G401.6 (cell line): ENCODE measurements at regions not wholly inside any gene's neighbourhood (a gene's known extent, or its start where the extent isn't known, plus 50 kb on each side); places are given as distances from the start of the nearest gene placed in this dataset.

Experiments used
- FAIRE-seq: peaks from 2 replicates; lab custom pipeline; 2012; peaks lifted over from hg19 to GRCh38; lab: Jason Lieb, UNC

DNA sequence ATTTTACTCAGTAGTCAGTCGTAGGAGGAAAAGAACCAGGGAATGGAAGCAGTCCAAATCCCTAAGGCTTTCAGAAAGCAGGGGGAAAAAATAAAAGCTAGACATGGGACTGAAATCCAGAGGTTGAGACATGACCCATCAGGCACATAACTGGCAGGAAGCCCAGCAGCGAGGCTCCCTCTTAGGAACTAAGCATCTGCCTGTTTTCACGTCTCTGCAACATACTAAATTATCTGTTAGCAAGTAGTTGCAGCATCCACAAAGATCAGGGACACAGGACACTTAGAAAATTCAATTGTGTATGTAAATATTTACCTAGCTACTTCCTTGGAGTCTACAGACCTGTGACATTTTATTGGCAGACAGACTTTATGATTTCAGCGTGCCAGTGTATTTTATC is 118.0 kb upstream of the EDNRA start:
- no peak for FAIRE-seq

GRCh38 chr4:147363514-147363913 is 117.4 kb upstream of the EDNRA start:
- FAIRE-seq, result no peak

DNA sequence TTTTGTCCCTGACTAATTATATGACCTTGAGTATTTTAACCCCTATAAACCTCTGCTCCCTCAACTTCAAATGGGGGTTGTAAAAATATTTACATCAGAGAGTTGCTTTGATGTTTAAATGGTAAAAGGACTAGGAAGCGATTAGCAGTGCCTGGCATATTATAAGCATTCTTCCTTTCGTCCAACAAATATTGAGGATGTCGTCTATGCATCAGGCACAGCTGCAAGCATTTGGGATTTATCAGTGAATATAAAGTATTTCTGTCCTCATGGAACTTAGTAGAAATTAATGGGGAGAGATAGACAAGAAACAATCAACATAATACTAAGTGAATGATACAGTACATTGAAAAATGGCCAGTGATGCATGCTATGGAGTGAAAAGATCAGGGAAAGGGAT is 115.5 kb upstream of the EDNRA start:
- no peak for FAIRE-seq

- no peak for FAIRE-seq
These were observed 114.7 kb upstream of the EDNRA start for GRCh38 chr4:147366164-147366563.

GRCh38 chr4:147367891-147368290 is 113.0 kb upstream of the EDNRA start:
- FAIRE-seq, result no peak

GRCh38 chr4:147368948-147369347 is 111.9 kb upstream of the EDNRA start:
- no peak for FAIRE-seq

DNA sequence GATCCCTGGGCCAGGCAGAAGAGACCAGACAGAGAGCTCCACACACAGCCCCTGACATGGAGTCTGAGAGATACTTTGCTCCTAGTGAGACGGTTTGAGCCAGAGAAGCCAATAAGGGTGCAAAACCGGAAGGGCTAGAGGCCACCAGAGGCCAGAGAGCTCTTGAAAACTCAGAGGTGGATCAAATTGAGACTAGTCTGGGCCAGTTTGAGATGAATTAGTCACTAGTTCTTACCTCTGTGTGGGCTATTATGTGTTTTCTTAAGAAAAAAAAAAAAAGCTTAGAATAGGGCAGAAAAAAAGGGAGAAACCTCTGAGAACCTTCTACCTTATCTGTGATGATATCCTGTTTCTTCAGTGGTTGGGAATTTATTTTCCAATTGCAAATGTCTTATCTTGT is 110.4 kb upstream of the EDNRA start:
- no peak for FAIRE-seq

DNA sequence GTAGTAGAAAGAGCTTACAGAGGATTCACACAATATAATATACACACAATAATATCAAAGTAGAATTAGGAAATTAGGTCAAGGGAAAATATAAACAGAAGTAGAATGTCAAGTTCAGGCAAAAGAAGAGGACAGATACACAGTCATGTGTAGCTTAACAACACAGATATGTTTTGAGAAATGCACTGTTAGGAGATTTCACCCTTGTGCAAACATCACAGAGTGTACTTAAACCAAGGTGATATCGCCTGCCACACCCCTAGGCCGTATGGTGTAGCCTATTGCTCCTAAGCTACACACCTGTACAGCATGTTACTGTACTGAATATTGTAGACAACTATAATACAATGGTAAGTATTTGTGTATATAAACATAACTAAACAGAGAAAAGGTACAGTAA is 110.0 kb upstream of the EDNRA start:
- FAIRE-seq, result no peak

GRCh38 chr4:147371661-147372060 is 109.2 kb upstream of the EDNRA start:
- FAIRE-seq, result no peak

DNA sequence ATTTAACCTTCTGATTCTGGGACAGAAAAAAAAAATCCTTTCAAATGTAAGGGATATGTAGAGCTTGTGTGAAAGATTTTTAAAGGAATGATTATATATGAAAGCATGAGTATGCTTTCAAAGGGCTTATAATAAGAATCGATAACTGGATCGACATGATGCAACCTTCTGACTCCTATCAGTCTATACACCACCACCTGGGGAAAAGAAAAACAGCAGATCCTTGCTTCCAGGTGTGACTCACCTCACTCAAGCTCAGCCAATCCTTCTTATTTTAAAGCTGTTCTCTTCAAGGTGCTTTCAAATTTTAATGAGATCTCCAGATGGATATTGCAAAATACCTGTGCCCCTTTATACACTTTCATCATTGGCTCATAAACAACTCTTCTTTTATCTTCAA is 102.1 kb upstream of the EDNRA start:
- FAIRE-seq, result no peak

GRCh38 chr4:147381749-147382148 is 99.1 kb upstream of the EDNRA start:
- FAIRE-seq, result no peak

- no peak for FAIRE-seq
These were observed 92.9 kb upstream of the EDNRA start for GRCh38 chr4:147388018-147388417.

DNA sequence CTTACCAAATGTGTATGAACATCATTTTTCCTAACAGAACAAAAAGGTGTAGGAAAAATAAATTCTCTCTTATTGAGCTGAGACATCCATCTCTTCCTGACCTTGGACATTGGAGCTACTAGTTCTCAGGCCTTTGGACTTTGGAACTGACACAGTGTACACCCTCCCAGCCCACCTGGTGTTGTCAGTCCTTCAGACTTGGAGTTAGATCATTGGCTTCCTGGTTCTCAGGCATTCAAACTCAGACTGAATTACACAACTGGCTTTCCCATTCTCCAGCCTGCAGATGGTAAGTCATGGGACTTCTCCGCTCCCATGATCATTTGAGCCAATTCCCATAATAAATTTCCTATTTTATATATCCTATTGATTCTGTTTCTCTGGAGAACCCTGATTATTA is 84.8 kb upstream of the EDNRA start:
- FAIRE-seq, result no peak

GRCh38 chr4:147398556-147398955 is 82.3 kb upstream of the EDNRA start:
- no peak for FAIRE-seq

DNA sequence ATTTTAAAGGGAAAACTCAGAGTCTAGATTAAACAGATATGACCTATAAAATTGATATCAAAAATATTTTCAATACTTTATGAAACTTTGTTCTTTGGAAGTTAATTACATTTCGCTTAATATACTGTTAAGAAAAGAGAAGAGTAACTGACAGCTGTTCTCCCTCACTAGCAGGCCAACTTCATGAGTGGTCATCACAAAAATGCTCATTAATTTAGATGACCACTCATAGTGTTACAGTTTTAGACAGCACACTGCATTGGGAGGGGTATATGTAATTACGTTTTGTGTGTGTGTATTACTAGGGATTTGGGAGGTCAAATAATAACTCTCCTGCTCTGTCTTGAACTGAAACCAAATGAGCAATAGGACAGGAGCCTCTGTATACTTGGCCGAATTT is 80.2 kb upstream of the EDNRA start:
- FAIRE-seq, result no peak

GRCh38 chr4:147401221-147401620 is 79.7 kb upstream of the EDNRA start:
- FAIRE-seq, result no peak

DNA sequence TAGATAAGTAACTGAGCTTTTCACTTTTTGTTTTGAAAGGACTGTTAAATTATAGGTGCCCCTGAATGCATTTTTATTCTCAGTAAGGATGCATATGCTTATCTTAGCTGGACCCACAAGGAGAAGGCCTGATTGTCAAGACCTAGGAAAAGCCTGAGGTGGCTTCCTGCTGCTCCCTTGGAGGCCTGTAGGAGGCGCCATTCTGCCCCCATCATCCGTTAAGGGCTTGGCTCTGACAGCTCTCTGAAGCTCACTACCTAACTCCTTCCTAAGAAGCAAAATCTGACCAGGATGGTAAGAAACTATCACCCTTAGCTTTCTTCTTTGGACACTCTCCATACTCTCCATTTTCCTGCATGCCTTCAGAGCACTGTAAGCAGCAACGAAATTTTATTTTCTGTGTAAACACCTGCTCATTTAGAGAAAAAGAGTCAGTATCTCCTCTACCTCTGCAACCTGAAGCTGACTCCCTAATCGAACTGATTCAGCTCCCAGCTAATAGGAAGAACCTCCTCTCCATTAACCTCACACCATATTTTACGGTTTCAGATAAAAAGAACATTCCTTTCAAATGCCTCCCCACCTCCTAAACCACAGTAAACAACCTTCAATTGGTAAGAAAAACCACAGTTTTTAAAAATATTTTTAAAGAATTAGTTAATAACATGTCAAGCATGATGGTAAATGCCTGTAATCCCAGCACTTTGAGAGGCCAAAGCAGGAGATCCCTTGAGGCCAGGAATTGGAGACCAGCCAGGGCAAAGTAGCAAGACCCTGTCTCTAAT is 73.4 kb upstream of the EDNRA start:
- FAIRE-seq, result no peak

DNA sequence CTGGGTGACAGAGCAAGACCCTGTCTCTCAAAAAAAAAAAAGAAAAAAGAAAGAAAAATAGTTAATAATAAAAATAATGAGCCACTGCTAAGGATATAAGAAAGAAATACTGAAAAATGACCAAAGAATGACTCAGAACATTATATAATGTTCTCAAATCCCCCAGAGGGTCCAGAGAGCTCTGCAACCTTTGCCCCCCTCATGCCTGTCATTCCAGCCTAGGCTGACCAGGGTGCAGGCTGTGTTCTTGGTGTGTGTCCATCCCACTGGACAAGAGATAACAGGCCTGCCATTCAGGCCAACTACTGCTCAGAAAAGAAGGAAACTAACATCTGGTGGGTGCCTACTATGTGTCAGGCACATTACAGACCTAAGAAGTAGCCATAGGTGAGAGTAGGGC is 72.7 kb upstream of the EDNRA start:
- FAIRE-seq, result no peak

GRCh38 chr4:147409350-147409749 is 71.5 kb upstream of the EDNRA start:
- no peak for FAIRE-seq

GRCh38 chr4:147418226-147418625 is 62.7 kb upstream of the EDNRA start:
- FAIRE-seq, result no peak

DNA sequence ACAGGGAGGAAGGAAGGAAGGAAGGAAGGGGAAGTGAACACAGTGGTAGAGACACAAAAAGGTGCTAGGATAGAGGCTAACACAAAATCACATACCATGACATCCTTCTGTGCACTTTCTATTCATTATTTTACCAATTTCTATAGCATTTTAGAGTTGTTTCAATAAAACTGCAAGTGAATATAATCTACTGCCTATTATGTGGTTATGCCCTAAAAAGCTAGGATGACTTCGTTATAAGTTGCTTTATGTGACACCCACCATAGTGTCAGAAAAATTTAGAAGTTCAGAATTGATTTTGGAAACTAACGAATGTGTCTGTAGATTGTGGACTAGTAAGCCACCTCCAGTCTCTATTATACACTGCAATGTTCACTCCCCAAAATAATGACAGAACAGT is 59.4 kb upstream of the EDNRA start:
- no peak for FAIRE-seq

- no peak for FAIRE-seq
These were observed 57.7 kb upstream of the EDNRA start for GRCh38 chr4:147423229-147423628.

DNA sequence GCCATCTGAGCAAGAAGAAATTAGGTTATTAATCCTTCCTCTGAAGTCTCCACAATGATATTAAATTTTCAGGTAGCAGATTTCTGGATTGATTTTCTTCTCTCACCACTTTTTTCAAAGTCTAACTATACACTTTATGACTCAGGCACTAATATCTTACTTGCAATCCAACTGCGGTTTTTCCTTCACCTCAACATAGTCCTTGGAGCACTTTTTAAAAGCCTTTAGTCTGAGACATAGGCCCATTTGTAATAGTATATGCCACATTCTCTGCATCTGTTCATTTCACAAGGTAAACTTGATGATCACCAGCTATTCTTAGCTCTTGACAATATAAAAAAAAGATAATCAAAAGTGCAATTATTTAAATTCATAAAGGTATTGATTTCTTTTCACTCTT is 55.9 kb upstream of the EDNRA start:
- FAIRE-seq, result no peak

- FAIRE-seq, result no peak
These were observed 52.3 kb upstream of the EDNRA start for GRCh38 chr4:147428583-147428982.

GRCh38 chr4:147430111-147430510 is 50.8 kb upstream of the EDNRA start:
- no peak for FAIRE-seq
